HuH-7 (cell line): ENCODE measurements at regions not wholly inside any gene's neighbourhood (a gene's known extent, or its start where the extent isn't known, plus 50 kb on each side); places are given as distances from the start of the nearest gene placed in this dataset.
"Not testable (repeated sequence)": the region's sequence is repeated elsewhere in the genome, so short reads cannot be mapped to it uniquely, and the experiment has no call there.

Experiments used
- DNase-seq: peaks from one replicate; pipeline ENCODE4 v3.0.0; 2011; ENCODE audit warnings: low spot score

GRCh38 chr19:30237140-30237539 is 135.0 kb upstream of the ZNF536 start:
- DNase-seq: no peak

DNA sequence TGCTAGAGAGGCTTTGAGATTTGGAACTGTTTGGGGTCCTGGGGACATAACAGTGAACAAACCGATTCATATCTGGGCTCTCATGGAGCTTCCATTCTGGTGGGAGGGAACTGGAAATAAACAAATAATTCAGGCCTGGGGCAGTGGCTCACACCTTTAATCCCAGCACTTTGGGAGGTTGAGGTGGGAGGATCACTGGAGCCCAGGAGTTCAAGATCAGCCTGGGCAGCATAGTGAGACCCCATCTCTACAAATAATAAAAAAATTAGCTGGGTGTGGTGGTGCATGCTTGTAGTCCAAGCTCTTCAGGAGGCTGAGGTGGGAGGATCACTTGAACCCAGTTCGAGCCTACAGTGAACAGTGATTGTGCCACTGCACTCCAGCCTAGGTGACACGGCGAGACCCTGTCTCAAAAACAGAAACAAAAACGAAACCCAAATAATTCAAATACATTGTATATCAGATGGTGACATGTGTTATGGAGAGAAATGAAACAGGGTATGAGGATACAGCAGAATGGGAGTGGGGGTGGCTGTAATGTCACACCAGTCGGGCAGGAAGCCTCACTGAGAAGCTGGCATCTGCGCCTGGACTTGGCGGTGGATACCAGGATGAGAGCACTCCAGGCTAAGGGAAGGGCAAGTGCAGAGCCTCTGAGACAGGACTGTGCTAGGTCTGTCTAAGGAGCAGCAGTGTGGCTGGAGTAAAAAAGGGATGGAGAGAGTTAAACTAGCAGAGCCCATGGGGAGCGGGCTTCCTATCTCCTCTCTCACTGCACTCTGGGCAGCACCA is 131.1 kb upstream of the ZNF536 start:
- no peak for DNase-seq

- no peak for DNase-seq
Observed at GRCh38 chr19:30244533-30244932, 127.7 kb upstream of the ZNF536 start.

DNA sequence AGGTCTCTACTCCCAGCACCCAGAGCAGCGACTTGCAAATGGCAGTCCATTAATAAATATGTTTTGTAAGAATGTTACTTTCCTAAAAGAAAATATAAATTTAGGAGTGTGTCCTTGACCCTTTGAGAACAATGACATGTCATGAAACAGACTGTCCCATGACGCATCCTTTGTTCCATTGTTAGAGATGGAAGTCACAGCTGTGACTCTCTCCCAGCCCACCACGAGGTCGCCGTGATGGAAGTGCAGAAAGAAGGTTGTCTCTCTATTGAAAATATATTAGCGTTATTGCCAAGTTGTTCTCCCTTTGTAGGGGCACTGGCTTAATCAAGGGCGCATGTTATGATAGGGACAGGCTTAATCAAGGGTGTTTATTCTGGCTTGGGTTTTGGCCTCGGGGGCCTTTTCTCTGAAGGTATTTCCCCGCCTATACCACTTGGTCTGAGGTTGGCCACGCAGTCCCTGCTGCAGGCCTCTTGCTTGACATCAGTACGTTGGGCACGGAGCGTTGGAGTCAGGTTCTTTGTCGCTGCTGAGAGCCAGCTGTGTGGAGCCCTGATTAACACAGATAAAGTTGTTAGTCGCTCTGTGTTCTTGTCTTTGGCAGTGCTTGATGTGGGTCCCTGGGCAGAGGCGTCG is 126.7 kb upstream of the ZNF536 start:
- no peak for DNase-seq

GRCh38 chr19:30249911-30250310 is 122.3 kb upstream of the ZNF536 start:
- DNase-seq: no peak

DNA sequence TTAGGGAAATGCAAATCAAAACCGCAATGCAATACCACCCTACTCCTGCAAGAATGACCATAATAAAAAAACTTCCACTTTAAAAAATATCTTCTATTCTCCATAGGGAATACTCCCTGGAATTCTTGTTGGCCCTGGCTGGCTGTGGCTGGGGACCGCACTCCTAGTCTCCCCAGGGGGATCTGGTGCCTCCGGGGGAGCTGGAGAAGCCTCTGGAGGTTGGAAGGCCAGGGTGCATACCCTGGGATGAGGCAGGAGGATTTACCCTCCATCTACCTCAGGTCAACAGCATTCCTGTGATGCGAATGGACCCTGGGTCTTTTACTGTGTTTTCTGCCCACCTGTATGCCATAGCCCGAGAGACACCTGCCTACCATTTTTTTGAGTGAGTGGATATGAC is 120.0 kb upstream of the ZNF536 start:
- DNase-seq: no peak

DNA sequence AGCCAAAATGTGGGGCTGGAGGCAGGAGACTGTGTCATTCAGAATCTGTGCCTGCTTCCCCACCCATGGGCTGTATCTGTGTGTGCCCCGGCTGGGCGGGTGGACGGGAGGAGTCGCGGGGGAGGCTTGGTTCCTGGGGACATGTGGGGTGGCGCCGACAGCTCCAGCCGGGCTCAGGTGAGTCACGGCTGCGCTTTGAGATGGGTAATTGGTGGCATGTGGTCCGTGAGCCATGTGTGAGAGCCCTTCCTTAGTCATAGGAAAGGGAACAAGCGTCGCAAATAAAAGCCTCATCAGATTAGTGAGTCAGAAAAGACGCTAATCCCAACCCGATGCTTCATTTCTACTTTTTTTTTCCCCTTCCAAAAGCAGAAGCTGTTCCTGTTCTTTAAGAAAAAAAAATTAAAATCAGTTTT is 118.6 kb upstream of the ZNF536 start:
- no peak for DNase-seq

DNA sequence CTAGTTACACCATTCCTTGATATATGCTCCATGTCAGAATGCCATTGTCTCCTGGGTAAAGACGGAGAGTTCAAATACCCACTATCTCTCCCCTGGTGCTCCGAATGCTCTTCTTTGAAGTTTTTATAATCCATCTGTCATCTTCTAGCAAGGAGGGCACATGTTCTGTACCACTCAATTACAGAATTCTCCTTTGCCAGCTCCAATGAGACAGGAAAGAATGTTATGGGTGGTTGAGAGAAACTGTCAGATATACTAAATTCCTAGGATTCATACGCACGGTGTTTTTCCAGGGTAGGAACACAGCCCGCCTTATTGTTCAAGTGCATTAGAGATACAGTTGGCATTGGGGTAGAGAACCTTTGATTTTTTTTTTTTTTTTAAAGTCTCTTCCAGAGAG is 118.0 kb upstream of the ZNF536 start:
- no peak for DNase-seq

- no peak for DNase-seq
Observed at GRCh38 chr19:30254789-30255188, 117.4 kb upstream of the ZNF536 start.

GRCh38 chr19:30255791-30256495 is 116.2 kb upstream of the ZNF536 start:
- no peak for DNase-seq

- no peak for DNase-seq
Observed at GRCh38 chr19:30256496-30256850, 115.7 kb upstream of the ZNF536 start.

DNA sequence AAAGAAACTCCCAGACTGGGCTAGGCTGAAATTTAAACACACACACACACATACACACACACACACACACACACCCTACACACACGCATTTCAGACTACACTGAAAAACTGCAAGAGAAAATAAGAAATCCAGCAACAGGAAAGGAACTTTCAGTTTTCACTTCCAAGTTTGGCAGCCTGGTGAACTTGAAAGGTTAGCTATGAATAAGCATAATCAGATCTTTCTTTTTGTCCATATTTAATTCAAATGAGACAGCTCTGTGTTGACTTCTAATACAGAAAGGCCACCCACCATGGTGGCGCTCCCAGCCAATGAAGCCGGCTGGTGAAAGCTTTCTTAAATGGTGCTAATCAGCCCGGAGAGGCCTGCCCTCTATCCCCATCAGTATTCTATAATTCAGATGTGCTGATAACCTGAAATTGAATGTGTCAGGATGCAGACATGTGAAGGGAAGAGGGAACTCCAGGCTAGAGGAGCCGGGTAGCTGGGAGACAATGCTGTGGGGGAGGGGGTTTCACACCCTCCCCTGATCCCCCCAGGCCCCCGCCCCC is 108.3 kb upstream of the ZNF536 start:
- DNase-seq: no peak

- DNase-seq: not testable (repeated sequence)
Observed at GRCh38 chr19:30265918-30266317, 106.3 kb upstream of the ZNF536 start.

DNA sequence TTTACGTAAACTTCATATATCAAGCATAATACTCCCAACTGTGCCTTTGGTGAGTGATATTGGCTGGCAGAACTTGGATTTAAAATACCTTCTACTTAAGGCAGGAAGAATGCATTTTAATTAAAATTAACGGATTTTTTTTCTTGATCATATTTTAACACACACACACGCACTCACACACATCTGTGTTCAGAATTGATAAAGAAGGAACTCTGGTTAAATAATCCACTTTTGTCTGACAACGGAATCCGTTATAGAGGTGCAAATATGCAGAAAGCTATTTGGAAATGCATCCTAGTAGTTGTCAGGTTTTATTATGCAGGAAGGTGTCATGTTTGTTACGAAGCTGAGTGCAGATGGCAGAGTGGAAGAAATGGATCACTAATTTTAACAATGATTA is 105.5 kb upstream of the ZNF536 start:
- DNase-seq: no peak

DNA sequence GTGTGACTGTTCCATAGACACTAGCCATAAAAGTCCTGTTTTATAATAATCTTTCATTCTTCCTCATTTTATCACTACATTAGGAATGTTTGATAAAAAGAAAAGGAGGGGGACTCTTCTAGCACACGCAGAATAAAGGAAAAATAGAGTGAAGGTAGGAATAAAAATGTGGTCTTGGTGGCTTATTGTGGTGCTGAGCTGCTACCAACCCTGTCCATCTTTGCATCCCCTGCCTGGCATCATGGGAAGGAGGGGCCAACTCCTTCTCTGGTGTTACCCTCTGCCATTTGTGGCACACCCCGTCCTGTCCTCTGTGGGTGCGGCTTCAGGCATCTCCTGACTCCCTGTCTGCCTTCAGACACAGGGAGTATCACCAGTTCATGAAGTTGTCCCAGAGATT is 104.9 kb upstream of the ZNF536 start:
- no peak for DNase-seq

DNA sequence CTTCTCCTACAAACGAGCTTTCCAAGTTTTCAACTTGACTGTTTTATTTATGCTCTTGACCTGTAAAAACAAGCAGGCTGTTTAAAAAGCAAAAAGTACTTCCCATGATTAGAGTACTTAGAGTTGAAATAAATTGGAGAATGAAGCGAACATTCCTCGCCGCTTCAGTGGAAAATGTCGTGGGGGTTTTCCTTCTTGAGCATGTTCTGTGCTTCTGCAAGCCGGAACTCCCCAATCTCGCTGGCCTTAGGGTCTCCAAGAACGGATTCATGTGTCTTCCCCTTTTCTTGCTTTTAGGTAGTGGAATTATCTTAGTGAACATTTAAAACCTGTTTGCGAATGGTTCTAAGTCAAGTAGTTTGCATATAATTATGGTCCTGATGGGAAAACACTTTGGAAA is 103.6 kb upstream of the ZNF536 start:
- DNase-seq: no peak

GRCh38 chr19:30269638-30270037 is 102.5 kb upstream of the ZNF536 start:
- DNase-seq: no peak

DNA sequence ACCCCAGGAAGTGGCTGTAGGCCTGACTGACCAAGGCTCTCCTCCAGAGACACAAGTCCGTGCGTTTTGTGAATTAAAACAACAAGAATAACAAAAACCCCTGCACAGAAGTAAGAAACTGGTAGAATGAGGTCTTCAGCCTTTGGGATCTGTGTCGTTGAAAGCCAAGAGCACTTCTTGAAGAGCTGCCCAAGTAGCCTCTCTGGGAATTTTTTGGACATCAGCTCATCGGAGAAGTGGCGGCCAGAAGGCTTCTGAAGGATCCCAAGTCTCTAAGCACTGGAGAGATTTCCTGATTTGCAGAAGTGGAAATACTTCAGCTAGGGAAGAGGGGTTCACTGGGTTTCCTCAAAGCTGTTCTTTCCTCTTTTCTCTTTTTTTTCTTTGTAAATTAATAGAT is 100.4 kb upstream of the ZNF536 start:
- DNase-seq: no peak

DNA sequence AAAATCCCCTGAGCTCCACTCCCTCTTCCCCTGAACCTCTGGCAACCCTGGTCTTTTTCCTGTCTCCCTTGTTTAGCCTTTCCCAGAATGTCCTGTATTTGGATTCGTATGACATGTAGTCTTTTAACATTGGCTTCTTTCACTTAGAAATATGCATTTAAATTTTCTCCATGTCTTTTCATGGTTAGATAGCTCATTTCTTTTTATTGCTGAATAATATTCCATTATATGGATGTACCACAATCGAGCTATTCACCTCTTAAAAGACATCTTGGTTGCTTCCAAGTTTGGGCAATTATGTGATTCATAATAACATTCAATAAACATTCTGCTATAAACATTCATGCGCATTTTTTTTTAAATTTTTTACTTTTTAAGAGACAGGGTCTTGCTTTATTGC is 99.6 kb upstream of the ZNF536 start:
- DNase-seq: no peak

- no peak for DNase-seq
Observed at GRCh38 chr19:30273184-30273583, 99.0 kb upstream of the ZNF536 start.

DNA sequence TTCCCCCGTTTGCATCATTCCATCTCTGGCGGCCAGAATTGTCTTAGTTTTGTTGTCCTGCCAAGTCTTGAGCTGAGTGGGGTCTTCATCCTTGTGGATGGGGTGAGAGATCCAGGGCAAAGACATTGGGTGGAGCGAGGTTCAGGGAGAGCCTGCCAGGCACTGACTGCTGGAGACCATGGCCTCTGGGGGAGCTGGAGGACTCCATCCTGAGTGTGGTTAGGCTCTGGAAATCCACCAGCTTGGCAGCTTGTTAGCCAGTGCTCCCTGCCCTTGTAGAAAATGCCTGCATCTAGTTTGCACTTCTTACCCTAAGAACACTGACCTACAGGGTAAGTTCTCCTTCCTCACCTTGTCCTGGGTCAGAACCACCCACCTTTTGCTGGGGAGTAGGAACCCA is 97.2 kb upstream of the ZNF536 start:
- DNase-seq: no peak

- no peak for DNase-seq
Observed at GRCh38 chr19:30276011-30276882, 95.9 kb upstream of the ZNF536 start.
